AG04450 (cell line): ENCODE measurements at regions not wholly inside any gene's neighbourhood (a gene's known extent, or its start where the extent isn't known, plus 50 kb on each side); places are given as distances from the start of the nearest gene placed in this dataset.

Source experiments
- CTCF ChIA-PET: fragments of 300-600, 350-600 bp; formaldehyde crosslinking; extraction: SDS; loops from one replicate; lab custom pipeline; 2022; ENCODE audit warnings: antibody characterized with exemption, inconsistent platforms; lab: Charles Lee
- POLR2A ChIA-PET: fragments of 350-600 bp; formaldehyde crosslinking; extraction: SDS; loops from one replicate; lab custom pipeline; 2021; ENCODE audit warnings: antibody characterized with exemption, inconsistent platforms; lab: Yijun Ruan, JAX
- DNase-seq: peaks from one replicate; pipeline ENCODE4 v3.0.0-alpha.2; 2011; ENCODE audit warnings: low read depth, low spot score
- H3K27ac ChIP-seq: one replicate; pipeline ENCODE4 v1.5.1; 2012; ENCODE audit warnings: low read depth, low read length, control low read depth
- H3K27me3 ChIP-seq: one replicate; pipeline ENCODE4 v1.6.0; 2012; ENCODE audit warnings: low read length; ENCODE audit not compliant: control insufficient read depth, insufficient read depth
- H3K4me3 ChIP-seq: 2 replicates; pipeline ENCODE4 v1.5.1; 2011; ENCODE audit warnings: mild to moderate bottlenecking, low read depth, low read length, control low read depth
- H3K9me3 ChIP-seq: 2 replicates; pipeline ENCODE4 v1.5.1; 2012; ENCODE audit warnings: low read length; ENCODE audit not compliant: control insufficient read depth, insufficient read depth
- TF ChIP-seq, protein P1 (sequence below): IDR thresholded peaks from 2 replicates; pipeline ENCODE4 v1.5.1; 2011; ENCODE audit warnings: low read depth, low read length, control low read depth, inconsistent platforms

DNA sequence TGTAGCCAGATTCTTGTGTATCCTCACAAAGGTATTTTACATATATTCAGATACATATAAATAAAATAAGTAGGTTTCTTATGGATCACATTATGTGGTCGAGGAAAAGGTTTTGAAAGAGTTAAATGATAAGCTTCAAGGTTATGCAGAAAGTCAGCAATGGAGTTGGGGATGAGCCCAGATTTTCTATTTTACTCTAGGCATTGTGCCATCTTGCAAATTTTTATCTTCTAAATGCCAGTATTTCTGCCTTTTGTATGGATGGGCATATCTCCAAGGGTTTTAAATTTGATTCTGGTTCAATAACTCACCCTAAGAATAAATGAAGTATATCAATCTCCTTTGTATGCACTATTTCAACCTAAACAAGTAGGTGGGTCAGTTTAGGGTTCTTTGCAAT, 410.7 kb downstream of the DMRTA1 start:
- ChIA-PET POLR2A (no interaction called here), CTCF (interaction anchor here (0.6 kb wide), 1 partner anchor 8 kb away, joined by 3 read pairs; no protein-coding TSS in a partner anchor)
- DNase-seq: no peak
- H3K4me3 ChIP-seq: no peak overlapping the region
- no peak overlapping the region for H3K27ac ChIP-seq
- TF ChIP-seq, protein P1, sequence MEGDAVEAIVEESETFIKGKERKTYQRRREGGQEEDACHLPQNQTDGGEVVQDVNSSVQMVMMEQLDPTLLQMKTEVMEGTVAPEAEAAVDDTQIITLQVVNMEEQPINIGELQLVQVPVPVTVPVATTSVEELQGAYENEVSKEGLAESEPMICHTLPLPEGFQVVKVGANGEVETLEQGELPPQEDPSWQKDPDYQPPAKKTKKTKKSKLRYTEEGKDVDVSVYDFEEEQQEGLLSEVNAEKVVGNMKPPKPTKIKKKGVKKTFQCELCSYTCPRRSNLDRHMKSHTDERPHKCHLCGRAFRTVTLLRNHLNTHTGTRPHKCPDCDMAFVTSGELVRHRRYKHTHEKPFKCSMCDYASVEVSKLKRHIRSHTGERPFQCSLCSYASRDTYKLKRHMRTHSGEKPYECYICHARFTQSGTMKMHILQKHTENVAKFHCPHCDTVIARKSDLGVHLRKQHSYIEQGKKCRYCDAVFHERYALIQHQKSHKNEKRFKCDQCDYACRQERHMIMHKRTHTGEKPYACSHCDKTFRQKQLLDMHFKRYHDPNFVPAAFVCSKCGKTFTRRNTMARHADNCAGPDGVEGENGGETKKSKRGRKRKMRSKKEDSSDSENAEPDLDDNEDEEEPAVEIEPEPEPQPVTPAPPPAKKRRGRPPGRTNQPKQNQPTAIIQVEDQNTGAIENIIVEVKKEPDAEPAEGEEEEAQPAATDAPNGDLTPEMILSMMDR: no peak
- H3K9me3 ChIP-seq: no peaks in the 10 kb centered on the region; the same call in 1 of the 2 replicates
- H3K27me3 ChIP-seq: no peaks in the 10 kb centered on the region

DNA sequence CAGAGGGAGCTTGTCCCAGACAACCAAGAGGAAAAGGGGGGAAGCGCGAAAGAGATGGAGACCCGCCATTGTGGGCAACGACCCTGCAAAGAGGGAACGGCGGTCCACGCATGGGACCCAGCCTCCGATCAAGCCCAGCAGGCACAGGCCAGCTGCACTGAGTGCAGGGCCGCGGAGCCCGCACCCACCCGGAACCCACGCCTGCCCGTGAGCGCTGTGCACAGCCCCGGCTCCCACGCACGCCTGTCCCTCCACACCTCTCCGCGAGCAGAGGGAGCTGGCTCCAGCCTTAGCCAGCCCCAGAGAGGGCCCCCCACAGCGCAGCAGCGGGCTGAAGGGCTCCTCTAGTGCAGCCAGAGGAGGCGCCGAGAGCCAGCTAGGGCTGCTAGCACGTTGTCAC, 416.5 kb downstream of the DMRTA1 start:
- DNase-seq: no peak
- ChIA-PET POLR2A (no interaction called here), CTCF (no interaction called here)
- TF ChIP-seq, protein P1: no peak
- H3K27me3 ChIP-seq: no peaks in the 10 kb centered on the region
- H3K27ac ChIP-seq: no peak overlapping the region
- no peak overlapping the region for H3K4me3 ChIP-seq
- peaks cover 7% of the 10 kb centered on the region for H3K9me3 ChIP-seq

DNA sequence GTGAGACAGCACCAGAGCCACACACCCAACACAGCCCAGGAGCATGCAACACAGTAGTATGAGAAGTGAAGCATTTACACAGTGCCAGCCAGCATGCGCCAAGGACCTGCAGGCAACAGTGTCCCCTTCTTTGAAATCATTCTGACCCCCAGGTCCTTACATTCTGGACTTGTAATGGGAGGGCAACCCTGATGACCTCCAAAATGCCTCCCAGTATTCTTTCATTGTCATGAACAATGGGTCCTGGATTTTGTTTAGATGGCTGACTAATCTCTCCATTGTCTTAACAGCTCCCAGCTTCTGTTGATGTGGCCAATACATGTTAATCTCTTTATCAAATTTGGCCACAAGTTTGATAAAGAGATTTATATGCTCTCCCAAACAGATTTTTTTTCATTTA, 417.1 kb downstream of the DMRTA1 start:
- CTCF ChIA-PET: no interaction called here
- no peaks in the 10 kb centered on the region for H3K27me3 ChIP-seq

DNA sequence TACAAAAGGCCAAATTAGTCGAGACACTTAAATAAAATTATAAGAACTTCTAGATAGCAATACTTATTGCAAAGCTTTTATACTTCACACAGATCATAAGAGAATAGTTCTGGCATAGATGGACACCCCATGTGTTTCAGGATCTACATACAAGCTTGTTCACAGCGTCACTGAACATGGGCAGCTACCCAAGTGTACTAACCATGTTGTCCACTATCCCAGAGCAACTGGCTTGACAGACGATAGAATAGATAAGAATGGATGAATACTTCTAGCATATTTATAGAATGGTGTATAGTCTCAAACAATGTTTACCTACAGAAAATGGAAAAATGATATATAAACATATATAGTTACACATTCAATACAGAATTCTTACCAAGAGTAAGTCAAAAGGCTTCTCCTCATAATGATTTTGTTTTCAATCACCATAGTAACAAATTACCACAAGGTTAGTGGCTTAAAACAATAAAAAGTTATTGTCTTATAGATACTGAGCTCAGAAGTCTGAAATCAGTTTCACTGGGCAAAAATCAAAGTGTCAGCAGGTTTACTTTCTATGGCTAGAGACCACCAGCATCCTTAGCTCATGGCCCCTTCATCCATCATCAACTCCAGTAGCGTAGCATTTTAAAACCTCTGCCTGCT, 446.7 kb downstream of the DMRTA1 start:
- Histone ChIP-seq H3K27me3 (no peaks in the 10 kb centered on the region), H3K27ac (no peak overlapping the region), H3K4me3 (no peak overlapping the region), H3K9me3 (no peaks in the 10 kb centered on the region)
- POLR2A ChIA-PET: no interaction called here
- CTCF ChIA-PET: no interaction called here
- no peak for DNase-seq
- TF ChIP-seq, protein P1: no peak

More for the DNA sequence above, 417.1 kb downstream of the DMRTA1 start:
- H3K27ac ChIP-seq: no peak overlapping the region
- DNase-seq: no peak
- POLR2A ChIA-PET: no interaction called here
- H3K4me3 ChIP-seq: no peak overlapping the region
- TF ChIP-seq, protein P1: no peak
- peaks cover 7% of the 10 kb centered on the region for H3K9me3 ChIP-seq

DNA sequence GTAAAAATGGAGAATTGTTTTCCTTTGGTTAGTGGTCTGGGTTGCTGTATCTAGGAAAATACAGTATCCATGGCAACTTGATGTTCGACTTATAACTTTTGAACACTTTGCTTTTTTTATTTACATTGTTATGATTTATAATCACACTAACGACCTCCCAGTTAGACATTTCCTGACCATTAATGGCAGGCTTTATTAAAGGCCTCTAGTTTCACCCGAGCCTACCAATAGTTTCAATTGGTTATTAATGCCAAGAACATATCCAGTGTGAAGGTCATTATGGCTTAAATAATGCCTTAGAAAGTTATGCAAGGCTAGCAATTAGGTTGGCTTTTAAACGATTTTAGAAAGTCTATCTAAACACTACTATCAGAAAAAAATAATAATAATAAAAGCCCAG, 452.0 kb downstream of the DMRTA1 start:
- no peak for DNase-seq
- TF ChIP-seq, protein P1: no peak
- ChIA-PET CTCF (no interaction called here), POLR2A (no interaction called here)
- Histone ChIP-seq H3K4me3 (no peak overlapping the region), H3K9me3 (no peaks in the 10 kb centered on the region), H3K27me3 (no peaks in the 10 kb centered on the region), H3K27ac (no peak overlapping the region)
